ENCODE measurements at regions not wholly inside any gene's neighbourhood (a gene's known extent, or its start where the extent isn't known, plus 50 kb on each side); places are given as distances from the start of the nearest gene placed in this dataset.

- no peak for TF ChIP-seq POLR2A (IDR thresholded peaks at IDR 0.05)
- TF ChIP-seq, protein P1, sequence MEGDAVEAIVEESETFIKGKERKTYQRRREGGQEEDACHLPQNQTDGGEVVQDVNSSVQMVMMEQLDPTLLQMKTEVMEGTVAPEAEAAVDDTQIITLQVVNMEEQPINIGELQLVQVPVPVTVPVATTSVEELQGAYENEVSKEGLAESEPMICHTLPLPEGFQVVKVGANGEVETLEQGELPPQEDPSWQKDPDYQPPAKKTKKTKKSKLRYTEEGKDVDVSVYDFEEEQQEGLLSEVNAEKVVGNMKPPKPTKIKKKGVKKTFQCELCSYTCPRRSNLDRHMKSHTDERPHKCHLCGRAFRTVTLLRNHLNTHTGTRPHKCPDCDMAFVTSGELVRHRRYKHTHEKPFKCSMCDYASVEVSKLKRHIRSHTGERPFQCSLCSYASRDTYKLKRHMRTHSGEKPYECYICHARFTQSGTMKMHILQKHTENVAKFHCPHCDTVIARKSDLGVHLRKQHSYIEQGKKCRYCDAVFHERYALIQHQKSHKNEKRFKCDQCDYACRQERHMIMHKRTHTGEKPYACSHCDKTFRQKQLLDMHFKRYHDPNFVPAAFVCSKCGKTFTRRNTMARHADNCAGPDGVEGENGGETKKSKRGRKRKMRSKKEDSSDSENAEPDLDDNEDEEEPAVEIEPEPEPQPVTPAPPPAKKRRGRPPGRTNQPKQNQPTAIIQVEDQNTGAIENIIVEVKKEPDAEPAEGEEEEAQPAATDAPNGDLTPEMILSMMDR (IDR thresholded peaks at IDR 0.05 in 4 of 5, conservative IDR thresholded peaks at IDR 0.05 in 1 of 5), result no peak
Observed at GRCh38 chr3:180420804-180421203, 181.2 kb upstream of the TTC14 start.
